HAP-1 (cell line): ENCODE measurements at regions not wholly inside any gene's neighbourhood (a gene's known extent, or its start where the extent isn't known, plus 50 kb on each side); places are given as distances from the start of the nearest gene placed in this dataset.

Source experiments
- DNase-seq, 2 experiments: peaks; one replicate each; pipeline ENCODE4 v3.0.0-alpha.2; 2016 to 2020; ENCODE audit warnings: low spot score in 2 of 2
- H3K27me3 ChIP-seq: fragments of 250-450 bp; sonication (Bioruptor Pico); 2 replicates; pipeline ENCODE4 v1.5.1; 2020; ENCODE audit warnings: low read depth, mild to moderate bottlenecking, moderate library complexity
- H3K36me3 ChIP-seq: fragments of 250-450 bp; sonication (Bioruptor Pico); replicated peaks from 2 replicates; pipeline ENCODE4 v1.5.1; 2020; ENCODE audit warnings: mild to moderate bottlenecking
- H3K4me1 ChIP-seq: fragments of 250-450 bp; sonication (Bioruptor Pico); 2 replicates; pipeline ENCODE4 v1.5.1; 2020; ENCODE audit warnings: mild to moderate bottlenecking
- H3K4me3 ChIP-seq: fragments of 250-450 bp; sonication (Bioruptor Pico); 2 replicates; pipeline ENCODE4 v1.5.1; 2020; ENCODE audit warnings: mild to moderate bottlenecking, moderate library complexity
- H3K9me3 ChIP-seq: fragments of 250-450 bp; sonication (Bioruptor Pico); 2 replicates; pipeline ENCODE4 v1.5.1; 2020; ENCODE audit warnings: mild to moderate bottlenecking, moderate library complexity
- in situ Hi-C: fragments of 300-500 bp; cut with MboI; formaldehyde crosslinking; loops from 3 replicates; pipeline ENCODE4 v1.14.3; 2020; ENCODE audit warnings: low sequenced_read_pairs, inconsistent platforms, mixed read lengths

DNA sequence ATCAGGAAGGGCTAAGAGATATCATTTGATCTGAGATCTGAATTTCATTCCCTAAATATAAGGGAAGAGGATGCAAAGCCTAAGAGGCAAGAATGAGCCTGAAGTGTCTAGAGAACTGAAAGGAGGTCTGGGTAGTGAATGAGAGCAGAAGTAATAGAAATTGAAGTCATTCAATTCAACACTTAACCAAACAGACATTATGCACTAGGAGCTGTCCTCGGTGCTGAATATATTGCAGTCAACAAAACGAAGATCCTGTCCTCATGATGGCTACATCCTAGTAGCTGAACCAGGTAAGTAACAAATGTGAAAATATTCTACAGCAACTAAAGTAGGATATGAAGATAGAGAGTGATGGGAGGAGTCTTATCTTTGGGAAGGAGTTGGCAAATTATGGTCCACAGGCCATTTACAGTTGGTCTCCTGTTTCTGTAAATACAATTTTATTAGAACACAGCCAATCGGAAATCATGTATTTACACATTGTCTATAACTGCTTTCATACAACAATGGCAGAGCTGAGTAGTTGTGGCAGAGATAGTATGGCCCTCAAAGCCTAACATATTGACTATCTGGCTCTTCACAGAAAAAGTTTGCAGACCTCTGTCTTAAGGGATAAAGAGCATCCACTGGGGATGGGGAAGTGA lies 192.9 kb upstream of the CADPS start:
- Histone ChIP-seq H3K9me3 (no peaks in the 10 kb centered on the region), H3K4me3 (no peak overlapping the region), H3K36me3 (no peaks in the 10 kb centered on the region), H3K27me3 (no peaks in the 10 kb centered on the region; the same call in 1 of the 2 replicates), H3K4me1 (no peaks in the 10 kb centered on the region)
- in situ Hi-C loops, result no loop called here
- peak; percentile 35 to 69 for DNase-seq

DNA sequence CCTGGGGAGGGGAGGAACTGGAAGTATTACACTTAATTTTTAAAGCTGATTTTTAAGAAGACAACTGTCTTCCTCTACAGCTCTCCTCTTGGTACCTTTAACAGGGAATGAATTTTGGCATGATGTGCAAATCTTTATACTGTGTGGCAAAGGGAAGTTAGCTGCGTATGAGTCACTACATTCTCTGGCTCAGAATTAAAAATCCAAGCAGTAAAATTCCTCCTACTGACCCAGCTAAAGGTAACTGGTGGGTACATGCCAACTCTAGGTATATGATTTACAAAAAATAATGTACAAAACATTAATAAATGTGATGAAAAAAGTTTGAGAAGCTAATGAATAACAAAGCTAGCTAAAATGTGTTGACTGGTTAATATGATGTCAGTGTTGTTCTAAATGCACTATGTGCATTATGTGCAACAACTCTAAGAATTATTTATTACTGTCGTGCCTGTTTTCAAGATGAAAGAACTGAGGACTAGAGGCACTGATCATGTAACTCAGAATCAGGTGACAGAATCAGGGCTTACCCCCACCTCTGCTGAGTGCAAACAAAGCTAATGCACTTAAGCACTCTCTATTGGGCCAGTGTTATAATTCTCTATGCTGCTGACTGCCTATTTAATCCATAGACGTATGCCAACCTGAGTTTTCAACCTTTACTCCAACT lies 194.7 kb upstream of the CADPS start:
- Histone ChIP-seq H3K9me3 (no peaks in the 10 kb centered on the region), H3K4me3 (no peak overlapping the region), H3K36me3 (no peaks in the 10 kb centered on the region), H3K4me1 (no peaks in the 10 kb centered on the region), H3K27me3 (peaks cover 2% of the 10 kb centered on the region; the same call in 1 of the 2 replicates)
- DNase-seq, result no peak
- in situ Hi-C loops, result no loop called here

DNA sequence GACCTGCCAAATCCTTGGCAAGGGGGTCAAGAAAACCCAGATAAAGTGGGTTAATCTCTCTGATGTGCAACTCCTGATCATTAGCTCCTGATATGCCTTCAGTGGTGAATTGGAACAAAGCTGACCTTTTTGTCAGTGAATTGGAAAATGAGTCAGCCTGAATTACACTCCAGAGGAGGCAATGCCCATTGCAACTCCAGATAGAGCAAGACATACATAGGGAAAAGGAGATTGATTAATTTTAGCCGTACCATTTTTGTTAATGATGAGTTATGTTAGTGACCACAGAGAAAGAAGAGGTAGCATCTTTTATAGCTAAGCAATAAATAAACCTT lies 195.2 kb upstream of the CADPS start:
- in situ Hi-C loops, result no loop called here
- no peak for DNase-seq

DNA sequence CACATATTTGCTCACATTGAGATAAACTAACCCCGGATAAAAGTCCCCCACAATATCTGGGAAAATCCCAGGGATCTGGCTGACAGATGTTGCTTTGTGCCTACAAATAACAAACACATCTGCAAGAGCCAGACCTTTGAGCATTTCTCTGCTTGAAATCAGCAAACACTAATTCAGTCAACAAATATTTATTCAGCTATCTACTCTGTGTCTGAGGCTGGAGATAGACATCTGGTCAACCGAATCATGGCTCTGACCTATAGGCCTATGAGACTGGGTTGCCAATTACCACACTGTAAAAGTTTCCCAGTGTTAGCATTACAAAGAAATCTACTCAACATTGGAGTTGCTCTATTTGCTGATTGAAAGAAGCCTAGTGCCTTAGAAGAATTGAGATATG lies 201.1 kb upstream of the CADPS start:
- peaks cover 2% of the 10 kb centered on the region; the same call in 1 of the 2 replicates for H3K27me3 ChIP-seq
- no peaks in the 10 kb centered on the region for H3K36me3 ChIP-seq
- no peak overlapping the region for H3K4me3 ChIP-seq
- no peaks in the 10 kb centered on the region for H3K4me1 ChIP-seq
- no peak for DNase-seq
- in situ Hi-C loops, result no loop called here
- H3K9me3 ChIP-seq, result no peaks in the 10 kb centered on the region

More for the DNA sequence above, 195.2 kb upstream of the CADPS start:
- no peak overlapping the region for H3K4me3 ChIP-seq
- no peaks in the 10 kb centered on the region for H3K36me3 ChIP-seq
- peaks cover 2% of the 10 kb centered on the region; the same call in 1 of the 2 replicates for H3K27me3 ChIP-seq
- no peaks in the 10 kb centered on the region for H3K9me3 ChIP-seq
- no peaks in the 10 kb centered on the region for H3K4me1 ChIP-seq

DNA sequence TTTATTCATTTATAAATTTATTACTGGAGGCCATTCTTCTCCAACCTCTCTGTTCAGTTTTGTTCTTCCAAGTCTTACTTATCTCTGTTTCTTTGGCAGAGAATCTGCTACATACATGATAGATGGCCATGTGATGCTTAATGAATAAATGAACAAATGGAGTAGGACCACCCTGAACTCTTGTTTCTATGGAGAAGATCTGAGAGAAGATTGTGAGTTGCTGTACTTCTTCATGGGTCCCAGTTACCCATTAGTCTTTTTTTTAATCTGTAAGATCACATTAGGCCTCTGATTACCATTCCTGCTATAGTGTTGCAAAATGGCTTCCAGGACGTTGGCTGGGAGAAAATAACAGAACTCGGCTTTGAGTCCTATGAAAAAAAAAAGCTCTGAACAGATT lies 191.9 kb upstream of the SYNPR start:
- peaks cover 5% of the 10 kb centered on the region for H3K27me3 ChIP-seq
- H3K4me3 ChIP-seq, result no peak overlapping the region
- in situ Hi-C loops, result no loop called here
- no peaks in the 10 kb centered on the region for H3K36me3 ChIP-seq
- DNase-seq, result no peak
- H3K9me3 ChIP-seq, result no peaks in the 10 kb centered on the region
- H3K4me1 ChIP-seq, result no peaks in the 10 kb centered on the region

DNA sequence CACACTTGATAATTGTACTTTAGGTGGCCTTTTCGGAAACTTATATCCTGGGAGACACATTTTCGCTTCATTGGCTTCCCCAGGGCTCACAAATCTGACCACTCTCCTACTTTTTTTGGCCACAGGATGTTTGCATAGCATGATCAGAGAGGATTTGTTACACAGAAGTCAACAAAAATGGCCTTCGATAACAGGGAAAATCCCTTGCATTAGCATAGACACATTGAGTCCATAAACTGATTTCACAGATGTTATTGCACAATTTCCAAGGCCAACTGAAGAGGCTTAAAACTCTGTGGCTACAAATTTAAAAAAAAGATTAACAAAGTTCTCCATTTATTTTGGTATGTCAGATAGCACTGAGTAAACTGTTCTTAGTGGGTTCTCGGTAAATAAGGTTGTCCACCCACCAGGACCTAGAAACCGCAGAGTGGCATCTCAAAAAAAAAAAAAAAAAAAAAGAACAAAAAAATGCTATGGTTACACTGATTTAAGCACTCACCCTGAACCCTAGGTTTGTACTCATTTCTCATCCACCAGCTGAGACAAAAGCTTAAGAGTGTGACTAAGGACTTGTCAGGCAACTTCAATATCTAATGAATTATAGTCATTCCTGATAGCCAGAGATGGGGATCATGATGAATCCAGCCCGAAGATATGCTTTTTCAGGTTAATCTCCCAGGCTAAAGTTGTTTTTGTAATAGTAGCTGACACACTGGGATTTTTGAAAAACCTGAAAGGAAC lies 188.9 kb upstream of the SYNPR start:
- no peaks in the 10 kb centered on the region for H3K9me3 ChIP-seq
- DNase-seq, result no peak
- H3K4me3 ChIP-seq, result no peak overlapping the region
- H3K27me3 ChIP-seq, result peaks cover 11% of the 10 kb centered on the region
- in situ Hi-C loops, result no loop called here
- H3K36me3 ChIP-seq, result no peaks in the 10 kb centered on the region
- no peaks in the 10 kb centered on the region for H3K4me1 ChIP-seq

DNA sequence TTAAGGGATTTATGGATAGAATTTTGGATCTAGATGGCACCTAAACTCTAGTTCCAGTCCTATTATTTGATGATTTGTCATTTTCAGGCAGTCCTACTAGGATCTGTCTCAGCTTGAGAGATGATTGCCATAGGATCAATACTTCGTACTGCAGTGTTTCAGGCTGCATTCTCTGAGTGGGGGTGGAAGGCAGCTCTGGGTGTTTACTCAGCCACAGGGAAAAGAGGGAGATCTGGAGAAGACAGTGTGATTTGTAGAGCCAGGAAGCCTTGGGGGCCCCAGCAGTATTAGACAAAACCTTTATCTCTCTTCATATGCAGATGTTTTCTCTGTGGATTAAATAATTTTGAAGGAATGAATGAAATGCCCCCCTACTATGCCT lies 188.4 kb upstream of the SYNPR start:
- no peak for DNase-seq
- H3K4me3 ChIP-seq, result no peak overlapping the region
- in situ Hi-C loops, result no loop called here
- no peaks in the 10 kb centered on the region for H3K36me3 ChIP-seq
- H3K4me1 ChIP-seq, result peaks cover 2% of the 10 kb centered on the region
- peaks cover 11% of the 10 kb centered on the region for H3K27me3 ChIP-seq
- no peaks in the 10 kb centered on the region for H3K9me3 ChIP-seq

DNA sequence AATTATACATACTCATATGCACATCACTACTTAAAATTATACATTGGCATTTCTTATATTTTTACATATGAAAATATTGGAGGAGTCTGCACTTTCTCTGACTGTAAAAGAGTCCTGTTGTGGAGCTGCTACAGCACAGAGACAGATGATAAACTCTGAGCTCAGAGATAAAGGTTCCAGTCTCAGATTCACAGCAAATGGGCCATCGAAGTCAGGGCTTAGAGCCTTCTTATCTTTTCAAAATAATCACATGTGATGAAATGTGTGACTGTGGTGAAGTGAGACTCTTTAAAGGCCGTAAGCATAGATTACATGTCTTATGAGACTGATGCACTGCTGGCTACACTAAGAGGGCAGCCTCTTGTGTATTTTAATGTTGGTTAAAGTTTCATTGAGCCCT lies 187.5 kb upstream of the SYNPR start:
- in situ Hi-C loops, result no loop called here
- DNase-seq, result no peak

DNA sequence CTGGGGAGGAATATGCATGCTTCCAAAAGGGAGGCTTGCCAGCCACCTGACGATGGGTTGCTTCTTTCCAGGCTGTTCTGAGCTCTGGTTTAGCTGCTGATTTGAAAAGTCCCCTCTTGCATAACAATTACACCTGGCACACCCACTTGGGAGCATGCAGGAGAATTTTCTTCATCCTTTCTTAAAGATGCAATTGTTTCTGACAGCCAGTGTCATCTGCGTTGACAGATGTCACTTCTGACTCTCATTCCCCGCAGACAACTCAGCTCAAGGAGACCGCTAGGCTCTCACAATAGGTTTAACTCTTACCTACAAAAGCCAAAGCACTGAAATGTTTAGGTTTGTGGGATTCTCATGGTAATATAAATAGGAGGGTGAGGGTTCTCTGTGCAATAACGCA lies 185.6 kb upstream of the SYNPR start:
- H3K36me3 ChIP-seq, result no peaks in the 10 kb centered on the region
- in situ Hi-C loops, result no loop called here
- peaks cover 11% of the 10 kb centered on the region for H3K27me3 ChIP-seq
- H3K9me3 ChIP-seq, result no peaks in the 10 kb centered on the region
- peaks cover 7% of the 10 kb centered on the region for H3K4me1 ChIP-seq
- DNase-seq, result no peak
- H3K4me3 ChIP-seq, result no peak overlapping the region

More for the DNA sequence above, 187.5 kb upstream of the SYNPR start:
- no peak overlapping the region for H3K4me3 ChIP-seq
- peaks cover 11% of the 10 kb centered on the region for H3K27me3 ChIP-seq
- H3K9me3 ChIP-seq, result no peaks in the 10 kb centered on the region
- H3K4me1 ChIP-seq, result peaks cover 7% of the 10 kb centered on the region
- no peaks in the 10 kb centered on the region for H3K36me3 ChIP-seq

DNA sequence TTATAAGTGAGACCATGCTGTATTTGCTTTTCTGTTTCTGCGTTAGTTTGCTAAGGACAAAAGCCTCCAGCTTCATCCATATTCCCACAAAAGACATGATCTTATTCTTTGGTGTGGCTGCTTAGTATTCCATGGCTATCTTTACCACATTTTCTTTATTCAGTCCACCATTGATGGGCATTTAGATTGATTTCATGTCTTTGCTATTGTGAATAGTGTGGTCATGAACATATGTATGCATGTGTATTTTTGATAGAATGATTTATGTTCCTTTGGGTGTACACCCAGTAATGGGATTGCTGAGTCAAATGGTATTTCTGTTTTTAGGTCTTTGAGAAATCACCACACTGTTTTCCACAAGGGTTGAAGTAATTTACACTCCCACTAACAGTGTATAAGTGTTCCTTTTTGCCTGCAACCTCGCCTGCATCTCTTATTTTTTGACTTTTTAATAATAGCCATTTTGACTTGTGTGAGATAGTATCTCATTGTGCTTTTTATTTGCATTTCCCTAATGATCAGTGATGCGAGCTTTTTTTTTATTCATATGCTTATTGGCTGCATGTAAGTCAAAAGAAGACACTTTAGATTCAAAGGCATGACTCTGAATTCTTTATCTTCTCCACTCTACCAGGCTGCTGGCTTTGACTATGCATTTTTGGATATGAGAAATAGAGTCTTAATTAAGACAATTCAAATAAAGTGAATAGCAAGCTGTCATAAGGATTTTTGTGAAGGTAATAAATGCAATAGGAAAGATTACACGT lies 183.3 kb upstream of the SYNPR start:
- in situ Hi-C loops, result no loop called here
- H3K9me3 ChIP-seq, result no peaks in the 10 kb centered on the region
- H3K27me3 ChIP-seq, result peaks cover 11% of the 10 kb centered on the region
- H3K36me3 ChIP-seq, result no peaks in the 10 kb centered on the region
- H3K4me3 ChIP-seq, result no peak overlapping the region
- peak in 1 of 2 experiments; percentile 4 for DNase-seq
- peaks cover 7% of the 10 kb centered on the region for H3K4me1 ChIP-seq

DNA sequence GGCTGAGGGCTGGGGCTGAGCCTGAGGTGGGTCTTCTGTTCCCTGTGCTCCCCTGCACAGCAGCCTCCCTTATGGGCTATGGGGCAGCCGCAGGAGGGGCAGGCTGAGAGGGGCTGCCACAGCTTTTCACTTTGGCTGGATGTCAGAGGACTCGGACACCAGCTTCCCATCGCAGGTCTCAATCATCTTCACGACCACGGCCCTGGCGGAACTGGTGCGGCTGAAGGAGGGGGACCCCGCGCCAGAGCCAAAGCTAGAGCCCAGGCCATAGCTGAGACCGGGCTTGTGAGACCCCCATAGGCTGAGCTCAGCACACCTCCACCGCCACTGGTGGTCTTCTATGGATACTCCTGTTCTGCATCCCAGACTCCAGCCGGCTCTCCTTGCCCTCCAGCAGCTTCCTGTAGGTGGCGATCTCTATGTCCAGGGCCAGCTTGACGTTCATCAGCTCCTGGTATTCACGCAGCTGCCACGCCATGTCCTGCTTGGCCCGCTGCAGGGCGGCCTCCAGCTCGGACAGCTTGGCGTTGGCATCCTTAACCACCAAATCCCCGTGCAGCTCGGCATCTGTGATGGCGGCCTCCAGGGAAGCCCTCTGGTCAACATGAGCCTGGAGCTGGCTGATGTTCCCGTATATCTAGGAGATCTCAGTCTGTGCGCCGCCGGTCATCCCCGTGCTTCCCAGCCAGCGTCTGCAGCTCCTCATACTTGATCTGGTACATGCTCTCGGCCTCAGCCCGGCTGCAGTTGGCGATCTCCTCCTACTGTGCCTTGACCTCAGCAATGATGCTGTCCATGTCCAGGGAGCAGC lies 181.7 kb upstream of the SYNPR start:
- no peak for DNase-seq
- in situ Hi-C loops, result no loop called here

DNA sequence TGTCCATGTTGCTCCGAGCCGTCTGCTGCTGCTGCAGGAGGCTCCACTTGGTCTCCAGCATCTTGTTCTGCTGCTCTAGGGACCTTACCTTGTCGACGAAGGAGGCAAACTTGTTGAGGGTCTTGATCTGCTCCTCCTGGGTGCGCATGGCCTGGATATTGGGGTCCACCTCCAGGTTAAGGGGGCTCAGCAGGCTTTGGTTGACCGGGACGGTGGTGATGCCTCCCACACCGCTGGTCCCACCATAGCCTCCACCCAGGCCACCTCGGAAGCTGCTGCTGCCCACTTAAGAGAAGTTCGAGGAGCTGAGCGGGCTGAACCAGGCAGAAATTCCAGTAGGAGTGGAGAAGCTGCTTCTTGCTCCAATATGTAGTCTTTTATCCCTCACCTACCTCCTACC lies 180.7 kb upstream of the SYNPR start:
- Histone ChIP-seq H3K4me3 (no peak overlapping the region), H3K4me1 (peaks cover 7% of the 10 kb centered on the region)
- in situ Hi-C loops, result no loop called here

More for the DNA sequence above, 181.7 kb upstream of the SYNPR start:
- no peaks in the 10 kb centered on the region for H3K36me3 ChIP-seq
- H3K4me1 ChIP-seq, result peaks cover 7% of the 10 kb centered on the region
- H3K4me3 ChIP-seq, result no peak overlapping the region
- no peaks in the 10 kb centered on the region for H3K9me3 ChIP-seq
- peaks cover 3% of the 10 kb centered on the region for H3K27me3 ChIP-seq

DNA sequence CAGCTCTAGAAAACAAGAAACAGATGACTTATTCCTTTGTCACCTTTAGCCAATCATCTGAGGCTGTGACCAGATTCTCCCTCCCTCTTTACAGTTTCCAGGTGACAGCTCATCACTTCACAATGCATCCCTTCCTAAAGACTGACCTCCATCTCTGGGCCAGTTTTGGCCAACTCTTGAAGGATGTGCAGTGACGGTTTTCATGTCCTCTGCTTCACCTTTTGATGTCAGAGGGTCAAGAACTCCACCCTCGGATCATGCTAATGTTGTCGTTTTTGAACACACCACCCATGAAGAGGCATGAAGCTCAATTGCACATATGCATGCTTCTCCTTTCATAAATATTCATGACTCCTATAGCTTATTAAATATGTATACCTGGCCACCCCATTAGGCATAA lies 161.2 kb upstream of the SYNPR start:
- DNase-seq, result no peak
- Histone ChIP-seq H3K27me3 (peaks cover 8% of the 10 kb centered on the region), H3K4me3 (no peak overlapping the region), H3K4me1 (no peaks in the 10 kb centered on the region), H3K36me3 (no peaks in the 10 kb centered on the region), H3K9me3 (no peaks in the 10 kb centered on the region)
- in situ Hi-C loops, result no loop called here

More for the DNA sequence above, 180.7 kb upstream of the SYNPR start:
- no peak for DNase-seq
- H3K36me3 ChIP-seq, result no peaks in the 10 kb centered on the region
- no peaks in the 10 kb centered on the region for H3K9me3 ChIP-seq
- no peaks in the 10 kb centered on the region; the same call in 1 of the 2 replicates for H3K27me3 ChIP-seq
